Natural killer cell (primary cell): ENCODE measurements at regions not wholly inside any gene's neighbourhood (a gene's known extent, or its start where the extent isn't known, plus 50 kb on each side); places are given as distances from the start of the nearest gene placed in this dataset.

Experiments
- ATAC-seq, 3 donors: fragments of 150-1000 bp in 2 of 3; fragments of 200-7000 bp in 1 of 3; cut with Tn5 transposase; 1 replicate in 1 of 3; 2 replicates in 2 of 3; pipeline ENCODE4 v1.10.0; 2021; ENCODE audit warnings: mild to moderate bottlenecking in 2 of 3, moderate library complexity in 2 of 3
- DNase-seq, 2 donors: peaks; one replicate each; pipeline versions ENCODE4 v3.0.0 to v3.0.0-alpha.2; 2013 to 2021; ENCODE audit warnings: mixed read lengths in 1 of 2
- H3K27ac ChIP-seq: one replicate; pipeline ENCODE4 v1.5.1; 2013; ENCODE audit warnings: mild to moderate bottlenecking, low read length
- H3K27me3 ChIP-seq: one replicate; pipeline ENCODE4 v1.6.1; 2013; ENCODE audit warnings: low read length; ENCODE audit not compliant: control insufficient read depth, insufficient read depth
- H3K36me3 ChIP-seq: one replicate; pipeline ENCODE4 v1.6.1; 2013; ENCODE audit warnings: low read length; ENCODE audit not compliant: control insufficient read depth, insufficient read depth
- H3K4me1 ChIP-seq: one replicate; pipeline ENCODE4 v1.6.1; 2013; ENCODE audit warnings: low read length; ENCODE audit not compliant: control insufficient read depth, insufficient read depth
- H3K4me3 ChIP-seq: one replicate; pipeline ENCODE4 v1.5.1; 2013; ENCODE audit warnings: low read length
- H3K9me3 ChIP-seq: one replicate; pipeline ENCODE4 v1.6.1; 2013; ENCODE audit warnings: low read length; ENCODE audit not compliant: control insufficient read depth, insufficient read depth
- H3K27ac Mint-ChIP-seq, 2 donors: one replicate each; pipeline ENCODE4 v1.8.0; 2022; ENCODE audit warnings: mild to moderate bottlenecking in 2 of 2, mixed read lengths in 2 of 2, moderate library complexity in 1 of 2
- H3K27me3 Mint-ChIP-seq, 2 donors: one replicate each; pipeline ENCODE4 v1.8.0; 2022; ENCODE audit warnings: low read depth in 2 of 2, mixed read lengths in 2 of 2
- H3K36me3 Mint-ChIP-seq: one replicate; pipeline ENCODE4 v1.8.0; 2022; ENCODE audit warnings: mixed read lengths
- H3K4me1 Mint-ChIP-seq, 2 donors: one replicate each; pipeline ENCODE4 v1.8.0; 2022; ENCODE audit warnings: mixed read lengths in 2 of 2
- H3K4me3 Mint-ChIP-seq: one replicate; pipeline ENCODE4 v1.8.0; 2022; ENCODE audit warnings: mild to moderate bottlenecking, moderate library complexity, mixed read lengths
- H3K9me3 Mint-ChIP-seq, 2 donors: one replicate each; pipeline ENCODE4 v1.8.0; 2022; ENCODE audit warnings: mixed read lengths in 2 of 2
- CTCF ChIP-seq: fragments of 200-600 bp; IDR thresholded peaks from one replicate; pipeline ENCODE4 v1.8.0; 2022; ENCODE audit warnings: antibody characterized with exemption
- WGBS: methylation state at CpG from one replicate; pipeline ENCODE4 v1.1.7; 2013; ENCODE audit warnings: missing lambda C conversion rate; ENCODE audit not compliant: insufficient coverage; 5-methylcytosine and 5-hydroxymethylcytosine counted together
- intact Hi-C: fragments of 100-400 bp; cut with micrococcal nuclease; formaldehyde crosslinking; loops from one replicate; pipeline ENCODE4 v1.14.2; 2022

DNA sequence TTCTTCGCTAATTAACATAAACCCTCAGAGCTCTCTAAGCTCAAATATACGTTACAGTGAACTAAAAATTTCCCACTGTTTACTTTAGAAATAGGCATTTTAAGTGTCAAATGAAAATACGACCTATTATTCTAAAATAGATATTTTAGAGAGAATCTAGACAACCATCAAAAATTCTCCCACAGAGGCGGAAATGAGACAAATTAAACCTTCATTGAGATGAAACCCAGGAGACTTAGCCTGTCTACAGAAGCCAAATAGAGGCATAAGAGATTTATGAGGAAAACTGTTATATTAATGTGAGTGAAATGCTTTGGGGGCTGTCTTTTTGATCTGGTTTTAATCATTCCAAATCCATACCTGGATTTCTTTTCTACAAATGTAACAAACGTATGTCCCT is 232.0 kb upstream of the GRIA4 start:
- H3K9me3 ChIP-seq, result no peaks in the 10 kb centered on the region
- no peak overlapping the region for H3K4me3 ChIP-seq
- no peaks in the 10 kb centered on the region for H3K36me3 ChIP-seq
- peaks cover 5% of the 10 kb centered on the region for H3K36me3 Mint-ChIP-seq
- H3K4me1 Mint-ChIP-seq, result no peaks in the 10 kb centered on the region
- no peak overlapping the region for H3K27ac ChIP-seq
- TF ChIP-seq CTCF, result no peak
- intact Hi-C loops, result no loop called here
- no peaks in the 10 kb centered on the region for H3K4me1 ChIP-seq
- DNase-seq (no peak), ATAC-seq (no peak)
- H3K27ac Mint-ChIP-seq, result no peak overlapping the region
- no peaks in the 10 kb centered on the region for H3K27me3 Mint-ChIP-seq
- 80% methylated on average over 2 of the region's 5 CpGs for WGBS
- peaks cover 8 to 10% of the 10 kb centered on the region in 2 donors for H3K9me3 Mint-ChIP-seq
- H3K27me3 ChIP-seq, result no peaks in the 10 kb centered on the region
- H3K4me3 Mint-ChIP-seq, result no peak overlapping the region

GRCh38 chr11:105372206-105372605 is 232.6 kb upstream of the CARD18 start:
- Histone ChIP-seq H3K36me3 (no peaks in the 10 kb centered on the region), H3K27ac (no peak overlapping the region), H3K4me1 (no peaks in the 10 kb centered on the region), H3K9me3 (no peaks in the 10 kb centered on the region), H3K27me3 (no peaks in the 10 kb centered on the region), H3K4me3 (no peak overlapping the region)
- intact Hi-C loops, result no loop called here
- WGBS, result 87% methylated on average over 5 of the region's 6 CpGs
- Mint-ChIP-seq H3K9me3 (peaks cover 9 to 11% of the 10 kb centered on the region in 2 donors), H3K27me3 (no peaks in the 10 kb centered on the region), H3K4me1 (no peaks in the 10 kb centered on the region), H3K27ac (no peak overlapping the region), H3K36me3 (no peaks in the 10 kb centered on the region), H3K4me3 (no peak overlapping the region)
- no peak for TF ChIP-seq CTCF
- DNase-seq, result no peak
- ATAC-seq, result no peak

DNA sequence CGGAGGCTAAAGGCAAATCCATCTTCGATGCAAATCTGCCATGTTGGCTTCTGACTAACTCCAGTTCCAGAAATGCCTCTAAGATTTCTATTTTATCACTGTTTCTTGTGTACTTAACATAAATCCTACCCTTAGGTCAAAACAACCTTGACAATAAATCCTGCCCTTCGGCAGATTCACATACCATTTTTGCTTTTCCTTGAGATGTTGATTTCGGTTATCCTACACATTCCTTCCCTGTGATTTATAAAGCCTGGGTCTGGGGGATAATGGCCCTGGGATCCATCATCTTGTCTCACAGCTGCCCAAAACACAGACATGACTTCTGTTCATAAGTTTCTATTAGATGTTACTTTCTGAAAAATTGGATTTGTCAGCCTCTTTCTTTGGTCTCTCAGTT is 231.7 kb upstream of the CARD18 start:
- no peaks in the 10 kb centered on the region for H3K36me3 Mint-ChIP-seq
- no peaks in the 10 kb centered on the region for H3K4me1 ChIP-seq
- no peak for DNase-seq
- no peak for ATAC-seq
- H3K4me3 Mint-ChIP-seq, result no peak overlapping the region
- no peak overlapping the region for H3K4me3 ChIP-seq
- WGBS, result 91% methylated on average over 4 of the region's 4 CpGs
- H3K4me1 Mint-ChIP-seq, result no peaks in the 10 kb centered on the region
- no peaks in the 10 kb centered on the region for H3K27me3 ChIP-seq
- no peaks in the 10 kb centered on the region for H3K9me3 ChIP-seq
- H3K9me3 Mint-ChIP-seq, result peaks cover 6 to 8% of the 10 kb centered on the region in 2 donors
- intact Hi-C loops, result no loop called here
- TF ChIP-seq CTCF, result no peak
- H3K27me3 Mint-ChIP-seq, result no peaks in the 10 kb centered on the region
- no peak overlapping the region for H3K27ac ChIP-seq
- H3K36me3 ChIP-seq, result no peaks in the 10 kb centered on the region
- no peak overlapping the region for H3K27ac Mint-ChIP-seq

DNA sequence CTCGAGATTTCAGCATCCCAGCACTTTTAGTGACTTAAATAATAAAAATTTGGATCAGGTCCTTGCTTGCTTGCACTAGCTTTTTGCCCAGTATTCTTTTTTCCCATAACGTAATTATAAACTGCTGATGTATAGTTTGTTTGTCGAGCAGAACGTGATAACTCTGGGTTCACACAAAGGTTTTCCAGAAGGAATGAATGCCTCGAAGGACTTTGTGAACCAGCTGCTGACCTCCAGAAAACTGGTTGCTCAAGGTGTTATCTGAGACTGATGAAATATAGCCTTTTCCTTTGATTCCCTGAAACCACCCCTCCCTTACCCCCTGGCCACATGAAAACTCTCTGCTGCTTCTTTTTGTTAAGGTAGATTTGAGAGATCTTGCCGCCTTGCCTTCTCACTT is 229.1 kb upstream of the CARD18 start:
- H3K4me1 Mint-ChIP-seq, result no peaks in the 10 kb centered on the region
- 80% methylated on average over 6 of the region's 6 CpGs for WGBS
- intact Hi-C loops, result no loop called here

More for the DNA sequence above, 229.1 kb upstream of the CARD18 start:
- Histone ChIP-seq H3K9me3 (no peaks in the 10 kb centered on the region), H3K4me1 (no peaks in the 10 kb centered on the region), H3K36me3 (no peaks in the 10 kb centered on the region), H3K27ac (no peak overlapping the region), H3K27me3 (no peaks in the 10 kb centered on the region), H3K4me3 (no peak overlapping the region)
- peaks cover 3 to 4% of the 10 kb centered on the region in 2 donors for H3K9me3 Mint-ChIP-seq
- H3K36me3 Mint-ChIP-seq, result no peaks in the 10 kb centered on the region
- no peak overlapping the region for H3K4me3 Mint-ChIP-seq
- ATAC-seq (no peak), DNase-seq (no peak)
- no peak overlapping the region for H3K27ac Mint-ChIP-seq
- no peaks in the 10 kb centered on the region for H3K27me3 Mint-ChIP-seq
- TF ChIP-seq CTCF, result no peak
